VCaP (cell line): ENCODE measurements at regions not wholly inside any gene's neighbourhood (a gene's known extent, or its start where the extent isn't known, plus 50 kb on each side); places are given as distances from the start of the nearest gene placed in this dataset.
"Not testable (repeated sequence)": the region's sequence is repeated elsewhere in the genome, so short reads cannot be mapped to it uniquely, and the experiment has no call there.

ENCODE experiments used
- H3K27ac ChIP-seq: fragments of 450-650 bp; 2 replicates; pipeline ENCODE4 v1.5.1; 2017
- CTCF ChIP-seq: fragments of 450-650 bp; conservative IDR thresholded peaks from 2 replicates; pipeline ENCODE4 v1.5.1; 2017; ENCODE audit warnings: mild to moderate bottlenecking, moderate library complexity

DNA sequence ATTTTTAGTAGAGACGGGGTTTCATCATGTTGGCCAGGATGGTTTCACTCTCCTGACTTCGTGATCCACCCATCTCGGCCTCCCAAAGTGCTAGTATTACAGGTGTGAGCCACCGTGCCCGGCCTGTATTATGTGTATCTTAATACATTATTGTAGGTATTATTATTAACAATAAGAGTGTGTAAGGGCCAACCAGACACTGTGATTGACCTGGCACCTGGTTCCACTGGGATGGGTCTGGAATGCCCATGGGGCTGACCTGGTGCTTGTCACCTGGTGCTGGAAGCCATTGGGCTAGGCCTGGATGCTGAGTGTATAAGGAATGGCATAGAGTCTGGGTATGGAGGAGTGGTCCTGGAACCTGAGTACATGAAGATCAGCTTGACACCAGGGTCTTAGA is 906.9 kb upstream of the TMEFF2 start:
- no peak overlapping the region for H3K27ac ChIP-seq
- no peak for TF ChIP-seq CTCF

GRCh38 chr2:193088026-193088425 is 893.3 kb upstream of the TMEFF2 start:
- no peak for TF ChIP-seq CTCF

GRCh38 chr2:193076995-193077394 is 882.3 kb upstream of the TMEFF2 start:
- H3K27ac ChIP-seq, result no peak overlapping the region
- no peak for TF ChIP-seq CTCF

More at GRCh38 chr2:193088026-193088425, 893.3 kb upstream of the TMEFF2 start:
- H3K27ac ChIP-seq, result no peak overlapping the region

DNA sequence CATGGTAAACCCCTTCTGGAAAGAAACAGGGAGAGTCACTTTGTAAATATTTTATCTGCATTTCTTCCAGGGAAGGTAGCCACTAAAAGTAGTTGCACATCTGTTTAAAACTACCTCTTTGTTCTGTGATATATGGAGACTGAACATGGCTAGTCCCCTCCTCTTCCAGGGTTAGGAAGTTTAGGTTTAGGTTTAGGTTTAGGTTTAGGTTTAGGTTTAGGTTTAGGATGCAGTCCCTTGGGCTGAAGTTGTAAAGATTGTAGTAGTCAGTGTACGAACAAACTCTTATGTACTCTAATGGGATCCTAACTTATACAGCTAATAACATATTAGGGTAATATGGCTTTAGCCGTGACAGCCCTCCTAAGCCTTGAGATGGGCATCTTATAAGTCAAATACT is 880.2 kb upstream of the TMEFF2 start:
- H3K27ac ChIP-seq, result no peak overlapping the region
- TF ChIP-seq CTCF, result no peak

DNA sequence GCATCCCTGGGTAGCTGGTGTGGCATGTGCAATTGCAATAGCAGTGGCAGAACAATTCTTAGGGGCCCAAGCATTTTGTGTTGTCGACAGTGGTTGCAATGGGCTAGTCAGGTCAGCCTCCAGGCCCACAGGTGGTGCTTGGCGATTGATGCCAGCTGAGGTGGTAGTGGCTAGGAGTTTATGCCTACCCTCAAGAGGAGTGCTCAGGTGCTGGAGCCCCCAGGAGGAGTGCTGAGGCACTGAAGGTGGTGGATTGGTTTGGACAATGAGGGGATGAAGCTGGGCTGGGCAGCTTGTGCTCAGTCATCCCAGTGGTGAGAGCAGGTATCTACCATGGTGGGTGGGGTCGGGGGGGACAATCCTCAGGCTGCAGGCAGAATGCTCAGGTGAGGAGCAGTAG is 877.9 kb upstream of the TMEFF2 start:
- TF ChIP-seq CTCF, result no peak
- no peak overlapping the region for H3K27ac ChIP-seq

- H3K27ac ChIP-seq, result not testable (repeated sequence)
Observed at GRCh38 chr2:193025556-193025955, 830.8 kb upstream of the TMEFF2 start.

DNA sequence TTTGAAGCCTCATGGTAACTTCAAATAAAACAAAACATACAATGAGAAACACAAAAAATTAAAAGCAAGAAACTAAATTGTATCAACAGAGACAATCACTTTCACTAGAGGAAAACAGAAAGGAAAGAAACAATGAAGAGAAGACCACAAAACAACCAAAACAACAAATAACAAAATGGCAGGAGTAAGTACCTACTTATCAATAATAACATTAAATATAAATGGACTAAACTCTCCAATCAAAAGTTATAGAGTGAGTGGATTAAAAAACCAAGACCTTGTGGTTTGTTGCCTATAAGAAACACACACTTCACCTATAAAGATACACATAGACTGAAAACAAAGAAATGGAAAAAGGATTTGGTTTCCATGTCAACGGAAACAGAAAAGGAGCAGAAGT is 830.1 kb upstream of the TMEFF2 start:
- no peak for TF ChIP-seq CTCF
- no peak overlapping the region for H3K27ac ChIP-seq

GRCh38 chr2:193011870-193012269 is 817.1 kb upstream of the TMEFF2 start:
- TF ChIP-seq CTCF, result no peak
- H3K27ac ChIP-seq, result no peak overlapping the region
